Activated CD8-positive, alpha-beta T cell treated with anti-CD3 and anti-CD28 coated beads for 36 hours (primary cell): ENCODE measurements at regions not wholly inside any gene's neighbourhood (a gene's known extent, or its start where the extent isn't known, plus 50 kb on each side); places are given as distances from the start of the nearest gene placed in this dataset.

Experiments
- ATAC-seq: fragments of 200-7000 bp; cut with Tn5 transposase; one replicate; pipeline ENCODE4 v1.10.0; 2021; ENCODE audit warnings: mild to moderate bottlenecking, moderate library complexity
- CTCF ChIA-PET: fragments of 350-600 bp; sonication (Branson Sonifier 250); formaldehyde crosslinking; loops from one replicate; lab custom pipeline; 2021; ENCODE audit warnings: antibody characterized with exemption; lab: Charles Lee
- POLR2A ChIA-PET: fragments of 350-600 bp; sonication (Branson Sonifier 250); formaldehyde crosslinking; loops from one replicate; lab custom pipeline; 2021; ENCODE audit warnings: antibody characterized with exemption; lab: Charles Lee
- DNase-seq: peaks from one replicate; pipeline ENCODE4 v3.0.0-alpha.2; 2020
- H3K27ac Mint-ChIP-seq: one replicate; pipeline ENCODE4 v1.8.0; 2021; ENCODE audit warnings: mild to moderate bottlenecking, mixed read lengths
- H3K27me3 Mint-ChIP-seq: one replicate; pipeline ENCODE4 v1.8.0; 2021; ENCODE audit warnings: mixed read lengths
- H3K36me3 Mint-ChIP-seq: one replicate; pipeline ENCODE4 v1.8.0; 2021; ENCODE audit warnings: low read depth, mixed read lengths
- H3K4me1 Mint-ChIP-seq: one replicate; pipeline ENCODE4 v1.8.0; 2021; ENCODE audit warnings: low read depth, mixed read lengths
- H3K4me3 Mint-ChIP-seq: one replicate; pipeline ENCODE4 v1.8.0; 2021; ENCODE audit warnings: mild to moderate bottlenecking, moderate library complexity, mixed read lengths
- H3K9me3 Mint-ChIP-seq: one replicate; pipeline ENCODE4 v1.8.0; 2021; ENCODE audit warnings: mixed read lengths
- CTCF ChIP-seq: fragments of 200-600 bp; IDR thresholded peaks from one replicate; pipeline ENCODE4 v1.8.0; 2022; ENCODE audit warnings: antibody characterized with exemption, mild to moderate bottlenecking
- intact Hi-C: fragments of 100-400 bp; cut with micrococcal nuclease; formaldehyde crosslinking; loops from one replicate; pipeline ENCODE4 v1.10.0; 2022

GRCh38 chr2:167484875-167485274, 596.6 kb downstream of the XIRP2 start:
- H3K27me3 Mint-ChIP-seq = no peaks in the 10 kb centered on the region
- TF ChIP-seq CTCF = no peak
- no peak overlapping the region for H3K27ac Mint-ChIP-seq
- CTCF ChIA-PET = no interaction called here
- no peaks in the 10 kb centered on the region for H3K36me3 Mint-ChIP-seq
- POLR2A ChIA-PET = no interaction called here
- H3K4me3 Mint-ChIP-seq = no peak overlapping the region
- ATAC-seq (no peak), DNase-seq (no peak)
- no peaks in the 10 kb centered on the region for H3K4me1 Mint-ChIP-seq
- H3K9me3 Mint-ChIP-seq = no peaks in the 10 kb centered on the region
- intact Hi-C loops = no loop called here

GRCh38 chr2:167480986-167481309, 592.7 kb downstream of the XIRP2 start:
- no peaks in the 10 kb centered on the region for H3K27me3 Mint-ChIP-seq
- H3K4me1 Mint-ChIP-seq = no peaks in the 10 kb centered on the region
- H3K27ac Mint-ChIP-seq = no peak overlapping the region
- CTCF ChIA-PET = no interaction called here
- POLR2A ChIA-PET = no interaction called here
- H3K36me3 Mint-ChIP-seq = no peaks in the 10 kb centered on the region
- H3K9me3 Mint-ChIP-seq = no peaks in the 10 kb centered on the region
- intact Hi-C loops = no loop called here
- DNase-seq (no peak), ATAC-seq (no peak)
- TF ChIP-seq CTCF = no peak
- no peak overlapping the region for H3K4me3 Mint-ChIP-seq

GRCh38 chr2:167480232-167480985, 592.1 kb downstream of the XIRP2 start:
- ChIA-PET POLR2A (no interaction called here), CTCF (no interaction called here)
- intact Hi-C loops = no loop called here
- DNase-seq = no peak
- no peaks in the 10 kb centered on the region for H3K4me1 Mint-ChIP-seq
- no peak overlapping the region for H3K4me3 Mint-ChIP-seq
- no peaks in the 10 kb centered on the region for H3K36me3 Mint-ChIP-seq
- H3K27me3 Mint-ChIP-seq = no peaks in the 10 kb centered on the region
- TF ChIP-seq CTCF = no peak
- no peak for ATAC-seq
- no peaks in the 10 kb centered on the region for H3K9me3 Mint-ChIP-seq
- H3K27ac Mint-ChIP-seq = no peak overlapping the region

- no peak for TF ChIP-seq CTCF
- H3K27me3 Mint-ChIP-seq = no peaks in the 10 kb centered on the region
- H3K9me3 Mint-ChIP-seq = no peaks in the 10 kb centered on the region
- ChIA-PET POLR2A (no interaction called here), CTCF (no interaction called here)
- H3K36me3 Mint-ChIP-seq = no peaks in the 10 kb centered on the region
- no peak for DNase-seq
- intact Hi-C loops = no loop called here
- no peaks in the 10 kb centered on the region for H3K4me1 Mint-ChIP-seq
- no peak overlapping the region for H3K27ac Mint-ChIP-seq
- ATAC-seq = no peak
- no peak overlapping the region for H3K4me3 Mint-ChIP-seq
These were observed 589.9 kb downstream of the XIRP2 start for GRCh38 chr2:167478196-167478595.

GRCh38 chr2:167475791-167476190, 587.5 kb downstream of the XIRP2 start:
- no peak overlapping the region for H3K4me3 Mint-ChIP-seq
- CTCF ChIA-PET = no interaction called here
- no peak for ATAC-seq
- H3K4me1 Mint-ChIP-seq = no peaks in the 10 kb centered on the region
- POLR2A ChIA-PET = no interaction called here
- no peak for DNase-seq
- H3K27me3 Mint-ChIP-seq = no peaks in the 10 kb centered on the region
- no peak overlapping the region for H3K27ac Mint-ChIP-seq
- H3K9me3 Mint-ChIP-seq = no peaks in the 10 kb centered on the region
- no peaks in the 10 kb centered on the region for H3K36me3 Mint-ChIP-seq
- intact Hi-C loops = no loop called here
- no peak for TF ChIP-seq CTCF
